ENCODE measurements at regions not wholly inside any gene's neighbourhood (a gene's known extent, or its start where the extent isn't known, plus 50 kb on each side); places are given as distances from the start of the nearest gene placed in this dataset.
"Not testable (repeated sequence)": the region's sequence is repeated elsewhere in the genome, so short reads cannot be mapped to it uniquely, and the experiment has no call there.

- peaks cover 18 to 19% of the 10 kb centered on the region in 2 donors for H3K4me1 ChIP-seq (ENCODE audit: control insufficient read depth in 1 of 2, insufficient read depth in 2 of 2, low read length in 2 of 2)
- not testable (repeated sequence) for H3K27ac ChIP-seq (ENCODE audit: low read depth, low read length); H3K4me3 ChIP-seq (ENCODE audit: low read depth in 1 of 2, low read length in 2 of 2); H3K36me3 ChIP-seq (ENCODE audit: control insufficient read depth in 1 of 2, insufficient read depth in 2 of 2, low read length in 2 of 2); H3K9ac ChIP-seq (ENCODE audit: low read depth in 1 of 2, low read length in 2 of 2); H3K27me3 ChIP-seq (ENCODE audit: control insufficient read depth in 1 of 2, insufficient read depth in 2 of 2, low read length in 2 of 2); H3K9me3 ChIP-seq (ENCODE audit: control insufficient read depth in 1 of 2, low read length in 2 of 2)
These were observed 55.9 kb upstream of the ZNF217 start for GRCh38 chr20:53649493-53649892.

GRCh38 chr20:53647286-53647821, 53.7 kb upstream of the ZNF217 start:
- Histone ChIP-seq H3K4me1 (ENCODE audit: control insufficient read depth in 1 of 2, insufficient read depth in 2 of 2, low read length in 2 of 2) (peaks cover 20 to 22% of the 10 kb centered on the region in 2 donors), H3K27ac (ENCODE audit: low read depth, low read length) (no peak overlapping the region), H3K27me3 (ENCODE audit: control insufficient read depth in 1 of 2, insufficient read depth in 2 of 2, low read length in 2 of 2) (no peaks in the 10 kb centered on the region), H3K9me3 (ENCODE audit: control insufficient read depth in 1 of 2, low read length in 2 of 2) (no peaks in the 10 kb centered on the region), H3K4me3 (ENCODE audit: low read depth in 1 of 2, low read length in 2 of 2) (no peak overlapping the region), H3K9ac (ENCODE audit: low read depth in 1 of 2, low read length in 2 of 2) (no peak overlapping the region), H3K36me3 (ENCODE audit: control insufficient read depth in 1 of 2, insufficient read depth in 2 of 2, low read length in 2 of 2) (no peaks in the 10 kb centered on the region)

- H3K27me3 ChIP-seq (ENCODE audit: control insufficient read depth in 1 of 2, insufficient read depth in 2 of 2, low read length in 2 of 2): no peaks in the 10 kb centered on the region
- H3K4me3 ChIP-seq (ENCODE audit: low read depth in 1 of 2, low read length in 2 of 2): no peak overlapping the region
- no peak overlapping the region for H3K27ac ChIP-seq (ENCODE audit: low read depth, low read length)
- H3K9me3 ChIP-seq (ENCODE audit: control insufficient read depth in 1 of 2, low read length in 2 of 2): no peaks in the 10 kb centered on the region
- no peak overlapping the region for H3K9ac ChIP-seq (ENCODE audit: low read depth in 1 of 2, low read length in 2 of 2)
- H3K4me1 ChIP-seq (ENCODE audit: control insufficient read depth in 1 of 2, insufficient read depth in 2 of 2, low read length in 2 of 2): peaks cover 18 to 23% of the 10 kb centered on the region in 2 donors
- no peaks in the 10 kb centered on the region for H3K36me3 ChIP-seq (ENCODE audit: control insufficient read depth in 1 of 2, insufficient read depth in 2 of 2, low read length in 2 of 2)
These were observed 52.9 kb upstream of the ZNF217 start for GRCh38 chr20:53646550-53646949.

DNA sequence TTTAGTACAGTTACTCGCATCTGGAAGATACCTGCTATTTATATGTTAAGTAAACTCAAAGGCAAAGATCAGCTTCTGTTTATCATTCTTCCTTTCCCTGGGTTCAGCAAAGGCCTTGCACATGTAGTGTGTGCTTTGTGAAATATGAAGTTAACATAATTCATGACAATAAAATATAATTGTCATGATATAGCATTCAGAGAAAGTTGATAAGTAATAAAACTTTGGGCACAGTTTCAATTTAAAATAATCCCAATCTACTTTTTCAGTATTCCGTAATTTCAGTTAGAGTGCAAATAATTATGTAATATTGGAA, 51.9 kb upstream of the ZNF217 start:
- Histone ChIP-seq H3K4me3 (ENCODE audit: low read depth in 1 of 2, low read length in 2 of 2) (no peak overlapping the region), H3K9ac (ENCODE audit: low read depth in 1 of 2, low read length in 2 of 2) (no peak overlapping the region), H3K36me3 (ENCODE audit: control insufficient read depth in 1 of 2, insufficient read depth in 2 of 2, low read length in 2 of 2) (no peaks in the 10 kb centered on the region), H3K9me3 (ENCODE audit: control insufficient read depth in 1 of 2, low read length in 2 of 2) (no peaks in the 10 kb centered on the region), H3K27me3 (ENCODE audit: control insufficient read depth in 1 of 2, insufficient read depth in 2 of 2, low read length in 2 of 2) (no peaks in the 10 kb centered on the region), H3K27ac (ENCODE audit: low read depth, low read length) (no peak overlapping the region), H3K4me1 (ENCODE audit: control insufficient read depth in 1 of 2, insufficient read depth in 2 of 2, low read length in 2 of 2) (peaks cover 18 to 23% of the 10 kb centered on the region in 2 donors)

DNA sequence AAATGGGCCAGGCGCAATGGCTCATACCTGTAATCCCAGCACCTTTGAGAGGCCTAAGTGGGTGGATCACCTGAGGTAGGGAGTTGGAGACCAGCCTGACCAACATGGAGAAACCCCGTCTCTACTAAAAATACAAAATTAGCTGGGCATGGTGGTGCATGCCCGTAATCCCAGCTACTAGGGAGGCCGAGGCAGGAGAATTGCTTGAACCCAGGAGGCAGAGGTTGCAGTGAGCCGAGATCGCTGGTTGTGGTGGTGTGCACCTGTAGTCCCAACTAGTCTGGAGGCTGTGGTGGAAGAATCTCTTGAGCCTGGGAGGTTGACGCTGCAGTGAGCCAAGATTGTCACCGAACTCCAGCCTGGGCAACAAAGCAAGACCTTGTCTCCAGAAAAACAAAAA, 50.5 kb upstream of the ZNF217 start:
- not testable (repeated sequence) for H3K27ac ChIP-seq (ENCODE audit: low read depth, low read length); H3K36me3 ChIP-seq (ENCODE audit: control insufficient read depth in 1 of 2, insufficient read depth in 2 of 2, low read length in 2 of 2); H3K27me3 ChIP-seq (ENCODE audit: control insufficient read depth in 1 of 2, insufficient read depth in 2 of 2, low read length in 2 of 2); H3K9me3 ChIP-seq (ENCODE audit: control insufficient read depth in 1 of 2, low read length in 2 of 2); H3K4me3 ChIP-seq (ENCODE audit: low read depth in 1 of 2, low read length in 2 of 2); H3K9ac ChIP-seq (ENCODE audit: low read depth in 1 of 2, low read length in 2 of 2)
- H3K4me1 ChIP-seq (ENCODE audit: control insufficient read depth in 1 of 2, insufficient read depth in 2 of 2, low read length in 2 of 2): peaks cover 18 to 23% of the 10 kb centered on the region in 2 donors

All from duodenal mucosa (tissue), 2 donors.